H1 (cell line): ENCODE measurements at regions not wholly inside any gene's neighbourhood (a gene's known extent, or its start where the extent isn't known, plus 50 kb on each side); places are given as distances from the start of the nearest gene placed in this dataset.

Experiments used
- CTCF ChIA-PET: fragments of 300-600 bp; sonication (Branson Sonifier 250); formaldehyde crosslinking; loops from one replicate; lab custom pipeline; 2021; ENCODE audit not compliant: partially characterized antibody; lab: Charles Lee
- POLR2A ChIA-PET: fragments of 300-600 bp; sonication (Branson Sonifier 250); formaldehyde crosslinking; loops from one replicate; lab custom pipeline; 2021; ENCODE audit warnings: inconsistent platforms; ENCODE audit not compliant: partially characterized antibody; lab: Charles Lee
- DNase-seq, 2 experiments: peaks; one replicate each; pipeline versions ENCODE4 v3.0.0 to v3.0.0-alpha.2; 2010 to 2022; ENCODE audit warnings: low spot score in 2 of 2, low read depth in 1 of 2, mixed read lengths in 1 of 2
- FAIRE-seq: peaks from 2 replicates; lab custom pipeline; 2011; peaks lifted over from hg19 to GRCh38; lab: Jason Lieb, UNC
- H2AFZ ChIP-seq: 2 replicates; pipeline ENCODE4 v1.8.1; 2012; ENCODE audit warnings: low read length, inconsistent platforms
- H2AK5ac ChIP-seq: 2 replicates; pipeline ENCODE4 v1.6.1; 2013; ENCODE audit warnings: low read depth, low read length
- H2BK120ac ChIP-seq: replicated peaks from 2 replicates; pipeline ENCODE3; 2013; ENCODE audit warnings: low read depth, low read length, inconsistent platforms
- H2BK12ac ChIP-seq: 2 replicates; pipeline ENCODE4 v1.6.1; 2013; ENCODE audit warnings: low read depth, low read length
- H2BK15ac ChIP-seq: 2 replicates; pipeline ENCODE4 v1.6.1; 2013; ENCODE audit warnings: low read length
- H2BK20ac ChIP-seq: 2 replicates; pipeline ENCODE4 v1.6.1; 2013; ENCODE audit warnings: low read length
- H2BK5ac ChIP-seq: 2 replicates; pipeline ENCODE4 v1.6.1; 2013; ENCODE audit warnings: low read depth, low read length
- H3K14ac ChIP-seq: 2 replicates; pipeline ENCODE4 v1.6.1; 2013; ENCODE audit warnings: inconsistent platforms; ENCODE audit not compliant: insufficient read length
- H3K18ac ChIP-seq: 2 replicates; pipeline ENCODE4 v1.6.1; 2013; ENCODE audit warnings: low read length; ENCODE audit errors: extremely low read depth
- H3K23ac ChIP-seq: 2 replicates; pipeline ENCODE4 v1.6.1; 2013; ENCODE audit warnings: inconsistent platforms; ENCODE audit not compliant: insufficient read length
- H3K23me2 ChIP-seq: 2 replicates; pipeline ENCODE4 v1.6.1; 2013; ENCODE audit warnings: low read depth, low read length
- H3K27ac ChIP-seq: 2 replicates; pipeline ENCODE4 v1.6.1; 2011; ENCODE audit warnings: low read depth, low read length, inconsistent platforms
- H3K27me3 ChIP-seq, 4 experiments: replicated peaks in 1 of 4; 1 replicate in 1 of 4; 2 replicates in 3 of 4; pipeline versions ENCODE4 v1.6.1 to v1.8.1; 2011 to 2013; ENCODE audit warnings: low read length in 3 of 4, mild to moderate bottlenecking in 3 of 4, inconsistent platforms in 2 of 4, mixed read lengths in 2 of 4, moderate library complexity in 1 of 4; ENCODE audit not compliant: control insufficient read depth in 3 of 4, insufficient read depth in 3 of 4; ENCODE audit errors: extremely low read depth in 1 of 4
- H3K36me3 ChIP-seq, 4 experiments: 2 replicates each; pipeline versions ENCODE4 v1.6.1 to v1.8.1; 2011 to 2013; ENCODE audit warnings: mild to moderate bottlenecking in 4 of 4, low read length in 3 of 4, moderate library complexity in 2 of 4, control low read depth in 1 of 4, inconsistent platforms in 1 of 4; ENCODE audit not compliant: insufficient read depth in 4 of 4, control insufficient read depth in 2 of 4
- H3K4ac ChIP-seq: replicated peaks from 2 replicates; pipeline ENCODE3; 2013; ENCODE audit warnings: low read length, low read depth, mixed read lengths, inconsistent platforms; ENCODE audit not compliant: insufficient read length
- H3K4me1 ChIP-seq, 4 experiments: replicated peaks in 1 of 4; 1 replicate in 1 of 4; 2 replicates in 3 of 4; pipeline versions ENCODE4 v1.6.1 to v1.8.1; 2011 to 2013; ENCODE audit warnings: low read length in 3 of 4, inconsistent platforms in 2 of 4, mixed read lengths in 1 of 4; ENCODE audit not compliant: insufficient read depth in 4 of 4, control insufficient read depth in 3 of 4
- H3K4me2 ChIP-seq, 2 experiments: 2 replicates each; pipeline versions ENCODE4 v1.6.1 to v1.8.1; 2011 to 2013; ENCODE audit warnings: low read depth in 2 of 2, low read length in 2 of 2, control low read depth in 1 of 2, inconsistent platforms in 1 of 2, mild to moderate bottlenecking in 1 of 2; ENCODE audit not compliant: insufficient read depth in 1 of 2
- H3K4me3 ChIP-seq, 4 experiments: fragments of 200-600, 300-600 bp in 1 of 4; sonication (generic), shearing (Covaris generic), sonication (Bioruptor Twin) in 1 of 4; 2 replicates each; pipeline versions ENCODE4 v1.5.1 to v1.8.1; 2011 to 2016; ENCODE audit warnings: low read length in 4 of 4, low read depth in 3 of 4, control low read depth in 2 of 4, inconsistent platforms in 2 of 4, mild to moderate bottlenecking in 2 of 4, mixed read lengths in 1 of 4, moderate library complexity in 1 of 4; ENCODE audit not compliant: insufficient read depth in 2 of 4; ENCODE audit errors: extremely low read depth in 1 of 4
- H3K56ac ChIP-seq: replicated peaks from 2 replicates; pipeline ENCODE3; 2013; ENCODE audit warnings: low read depth, mild to moderate bottlenecking, mixed read lengths, low read length, inconsistent platforms; ENCODE audit not compliant: insufficient read length
- H3K79me1 ChIP-seq: 2 replicates; pipeline ENCODE4 v1.6.1; 2013; ENCODE audit warnings: low read depth, low read length, control low read depth
- H3K79me2 ChIP-seq, 2 experiments: 2 replicates each; pipeline versions ENCODE4 v1.6.1 to v1.8.1; 2012 to 2013; ENCODE audit warnings: low read length in 2 of 2, mild to moderate bottlenecking in 2 of 2, inconsistent platforms in 1 of 2; ENCODE audit not compliant: insufficient read depth in 2 of 2, control insufficient read depth in 1 of 2
- H3K9ac ChIP-seq, 4 experiments: replicated peaks in 1 of 4; 1 replicate in 1 of 4; 2 replicates in 3 of 4; pipeline versions ENCODE4 v1.6.1 to v1.8.1; 2011 to 2013; ENCODE audit warnings: low read depth in 3 of 4, low read length in 3 of 4, control low read depth in 2 of 4, mild to moderate bottlenecking in 2 of 4, moderate library complexity in 2 of 4, inconsistent platforms in 1 of 4; ENCODE audit errors: extremely low read depth in 1 of 4
- H3K9me3 ChIP-seq, 2 experiments: 2 replicates each; pipeline versions ENCODE4 v1.6.1 to v1.8.1; 2012 to 2013; ENCODE audit warnings: mild to moderate bottlenecking in 2 of 2, moderate library complexity in 2 of 2, control low read depth in 1 of 2, inconsistent platforms in 1 of 2, low read depth in 1 of 2, low read length in 1 of 2, mixed read lengths in 1 of 2; ENCODE audit not compliant: insufficient read depth in 2 of 2
- H4K20me1 ChIP-seq, 2 experiments: replicated peaks in 1 of 2; 2 replicates each; pipeline versions ENCODE3 to v1.8.1; 2011 to 2013; ENCODE audit warnings: inconsistent platforms in 2 of 2, low read length in 2 of 2, mild to moderate bottlenecking in 1 of 2; ENCODE audit not compliant: insufficient read depth in 2 of 2, control insufficient read depth in 1 of 2
- H4K5ac ChIP-seq: 2 replicates; pipeline ENCODE4 v1.6.1; 2013; ENCODE audit warnings: low read length, low read depth, mixed read lengths, inconsistent platforms; ENCODE audit not compliant: insufficient read length
- H4K8ac ChIP-seq: 2 replicates; pipeline ENCODE4 v1.8.0; 2013; ENCODE audit warnings: mild to moderate bottlenecking, moderate library complexity, low read length, inconsistent platforms; ENCODE audit not compliant: insufficient read depth; ENCODE audit errors: extremely low read depth
- H4K91ac ChIP-seq: replicated peaks from 2 replicates; pipeline ENCODE3; 2013; ENCODE audit warnings: low read length, mixed read lengths, inconsistent platforms; ENCODE audit not compliant: insufficient read length
- CBX8 ChIP-seq: fragments of 300-800, 300-1000 bp; sonication (generic); IDR thresholded peaks from 2 replicates; pipeline ENCODE4 v1.7.1; 2016; ENCODE audit warnings: low read depth, low read length, borderline replicate concordance
- TEAD4 ChIP-seq: IDR thresholded peaks from 2 replicates; pipeline ENCODE4 v1.6.1; 2012; ENCODE audit warnings: low read depth, low read length, inconsistent platforms, mixed read lengths
- WGBS, 2 experiments: shearing (Covaris generic) in 1 of 2; methylation state at CpG; one replicate each; pipeline versions ENCODE4 v1.1.6 to v1.1.7; 2013 to 2015; ENCODE audit warnings: low lambda C conversion rate in 2 of 2, mixed read lengths in 2 of 2, inconsistent platforms in 1 of 2, low coverage in 1 of 2, missing lambda C conversion rate in 1 of 2; ENCODE audit not compliant: insufficient replicate concordance in 2 of 2, insufficient coverage in 1 of 2, insufficient read length in 1 of 2; ENCODE audit errors: extremely low coverage in 1 of 2, missing lambda C conversion rate in 1 of 2; 5-methylcytosine and 5-hydroxymethylcytosine counted together

- Histone ChIP-seq H3K9ac (no peak overlapping the region), H3K4me2 (no peak overlapping the region), H3K18ac (no peak overlapping the region), H3K27me3 (no peaks in the 10 kb centered on the region), H3K56ac (no peak overlapping the region), H4K91ac (no peak overlapping the region), H3K4ac (no peak overlapping the region), H2BK15ac (no peak overlapping the region), H2BK5ac (no peak overlapping the region), H3K9me3 (no peaks in the 10 kb centered on the region), H3K23me2 (no peaks in the 10 kb centered on the region; the same call in 1 of the 2 replicates), H2BK12ac (no peak overlapping the region), H3K27ac (no peak overlapping the region), H3K4me3 (no peak overlapping the region), H3K79me2 (no peaks in the 10 kb centered on the region), H4K5ac (no peak overlapping the region), H2BK20ac (no peak overlapping the region), H2AFZ (no peak overlapping the region), H3K4me1 (no peaks in the 10 kb centered on the region), H3K14ac (no peak overlapping the region), H2BK120ac (no peak overlapping the region)
- WGBS, 2 experiments = 85% methylated on average over 2 of the region's 2 CpGs; no CpG with 5 or more reads in 1 of the 2 experiments
- ChIA-PET CTCF (interaction anchor here (1.0 kb wide), 1 partner anchor 45 kb away, joined by 3 read pairs; no protein-coding TSS in a partner anchor), POLR2A (no interaction called here)
- FAIRE-seq = no peak
- no peak for DNase-seq
- TF ChIP-seq TEAD4 (no peak), CBX8 (no peak)
- TF ChIP-seq, all 59 proteins: peak for 0
- Histone ChIP-seq H3K23ac (no peak overlapping the region), H3K79me1 (no peaks in the 10 kb centered on the region), H2AK5ac (no peak overlapping the region), H4K8ac (no peak overlapping the region), H3K36me3 (no peaks in the 10 kb centered on the region), H4K20me1 (no peaks in the 10 kb centered on the region)
These were observed 1831.1 kb downstream of the SLITRK5 start for GRCh38 chr13:89502286-89502685.
